Neuron (in vitro differentiated cells): ENCODE measurements at regions not wholly inside any gene's neighbourhood (a gene's known extent, or its start where the extent isn't known, plus 50 kb on each side); places are given as distances from the start of the nearest gene placed in this dataset.

Source experiments
- H2AFZ ChIP-seq: one replicate; pipeline ENCODE4 v1.6.1; 2013; ENCODE audit warnings: low read depth, mild to moderate bottlenecking, inconsistent platforms, low read length, moderate library complexity
- H3K27me3 ChIP-seq: one replicate; pipeline ENCODE4 v1.6.1; 2013; ENCODE audit warnings: low read length; ENCODE audit not compliant: insufficient read depth
- H3K36me3 ChIP-seq: one replicate; pipeline ENCODE4 v1.6.1; 2013; ENCODE audit warnings: low read length; ENCODE audit not compliant: insufficient read depth
- H3K4me1 ChIP-seq: one replicate; pipeline ENCODE4 v1.6.1; 2013; ENCODE audit warnings: low read length; ENCODE audit not compliant: insufficient read depth
- H3K4me3 ChIP-seq: 2 replicates; pipeline ENCODE4 v1.5.1; 2013; ENCODE audit warnings: mild to moderate bottlenecking, low read length, moderate library complexity
- H3K9me3 ChIP-seq: one replicate; pipeline ENCODE4 v1.6.1; 2013; ENCODE audit warnings: low read length

- Histone ChIP-seq H3K36me3 (no peaks in the 10 kb centered on the region), H3K9me3 (no peaks in the 10 kb centered on the region), H3K27me3 (no peaks in the 10 kb centered on the region), H2AFZ (no peak overlapping the region), H3K4me1 (no peaks in the 10 kb centered on the region), H3K4me3 (no peak overlapping the region)
These were observed 67.8 kb upstream of the CDK13 start for GRCh38 chr7:39882148-39882784.

GRCh38 chr7:39883812-39884390 is 66.2 kb upstream of the CDK13 start:
- Histone ChIP-seq H2AFZ (no peak overlapping the region), H3K4me1 (no peaks in the 10 kb centered on the region), H3K4me3 (no peak overlapping the region), H3K27me3 (no peaks in the 10 kb centered on the region), H3K36me3 (no peaks in the 10 kb centered on the region), H3K9me3 (no peaks in the 10 kb centered on the region)

- Histone ChIP-seq H3K4me3 (no peak overlapping the region), H2AFZ (no peak overlapping the region), H3K4me1 (no peaks in the 10 kb centered on the region), H3K9me3 (no peaks in the 10 kb centered on the region), H3K27me3 (no peaks in the 10 kb centered on the region), H3K36me3 (no peaks in the 10 kb centered on the region)
These were observed 61.7 kb upstream of the CDK13 start for GRCh38 chr7:39888171-39888853.

- Histone ChIP-seq H3K27me3 (no peaks in the 10 kb centered on the region), H2AFZ (no peak overlapping the region), H3K4me3 (no peak overlapping the region), H3K9me3 (no peaks in the 10 kb centered on the region), H3K36me3 (no peaks in the 10 kb centered on the region), H3K4me1 (no peaks in the 10 kb centered on the region)
These were observed 59.6 kb upstream of the CDK13 start for GRCh38 chr7:39890411-39890810.

GRCh38 chr7:39891894-39892293 is 58.2 kb upstream of the CDK13 start:
- no peaks in the 10 kb centered on the region for H3K9me3 ChIP-seq
- no peaks in the 10 kb centered on the region for H3K27me3 ChIP-seq
- no peak overlapping the region for H2AFZ ChIP-seq
- no peak overlapping the region for H3K4me3 ChIP-seq
- H3K4me1 ChIP-seq, result no peaks in the 10 kb centered on the region
- H3K36me3 ChIP-seq, result no peaks in the 10 kb centered on the region

- no peaks in the 10 kb centered on the region for H3K9me3 ChIP-seq
These were observed 57.7 kb upstream of the CDK13 start for GRCh38 chr7:39892361-39892760.

GRCh38 chr7:39894904-39895303 is 55.2 kb upstream of the CDK13 start:
- no peaks in the 10 kb centered on the region for H3K4me1 ChIP-seq
- H3K36me3 ChIP-seq, result no peaks in the 10 kb centered on the region
- H3K27me3 ChIP-seq, result no peaks in the 10 kb centered on the region

More at GRCh38 chr7:39892361-39892760, 57.7 kb upstream of the CDK13 start:
- Histone ChIP-seq H3K4me3 (no peak overlapping the region), H3K27me3 (no peaks in the 10 kb centered on the region), H3K36me3 (no peaks in the 10 kb centered on the region), H3K4me1 (no peaks in the 10 kb centered on the region), H2AFZ (no peak overlapping the region)

GRCh38 chr7:39896840-39897239 is 53.2 kb upstream of the CDK13 start:
- Histone ChIP-seq H2AFZ (no peak overlapping the region), H3K4me3 (no peak overlapping the region), H3K27me3 (no peaks in the 10 kb centered on the region), H3K4me1 (no peaks in the 10 kb centered on the region), H3K9me3 (no peaks in the 10 kb centered on the region), H3K36me3 (no peaks in the 10 kb centered on the region)

More at GRCh38 chr7:39894904-39895303, 55.2 kb upstream of the CDK13 start:
- no peak overlapping the region for H3K4me3 ChIP-seq
- no peaks in the 10 kb centered on the region for H3K9me3 ChIP-seq
- no peak overlapping the region for H2AFZ ChIP-seq

- Histone ChIP-seq H3K27me3 (no peaks in the 10 kb centered on the region), H3K4me3 (no peak overlapping the region), H2AFZ (no peak overlapping the region), H3K9me3 (no peaks in the 10 kb centered on the region), H3K4me1 (no peaks in the 10 kb centered on the region), H3K36me3 (no peaks in the 10 kb centered on the region)
These were observed 51.2 kb upstream of the CDK13 start for GRCh38 chr7:39898867-39899266.
